OCI-LY7 (cell line): ENCODE measurements at regions not wholly inside any gene's neighbourhood (a gene's known extent, or its start where the extent isn't known, plus 50 kb on each side); places are given as distances from the start of the nearest gene placed in this dataset.

Experiments used
- BruUV-seq: library from RNA; stranded (reverse); fragments of 400-500 nt; replicated peaks from 2 replicates; lab custom pipeline; 2021; lab: Mats Ljungman, UMichigan
- CTCF ChIA-PET: fragments of 300-600 bp; sonication (Branson Sonifier 250); formaldehyde crosslinking; loops from one replicate; lab custom pipeline; 2022; ENCODE audit warnings: antibody characterized with exemption; ENCODE audit not compliant: unreplicated experiment; lab: Charles Lee
- POLR2A ChIA-PET: fragments of 300-600 bp; sonication (Branson Sonifier 250); formaldehyde crosslinking; loops from one replicate; lab custom pipeline; 2022; ENCODE audit warnings: antibody characterized with exemption; lab: Charles Lee
- DNase-seq: peaks from one replicate; pipeline ENCODE4 v3.0.0-alpha.2; 2015; ENCODE audit warnings: low spot score
- H2AFZ ChIP-seq: fragments of 200-600 bp; sonication (generic), shearing (Covaris generic); 2 replicates; pipeline ENCODE4 v1.6.1; 2014; ENCODE audit warnings: mild to moderate bottlenecking, antibody characterized with exemption, low read length, moderate library complexity
- H3K27ac ChIP-seq: fragments of 200-600 bp; sonication (generic); 2 replicates; pipeline ENCODE4 v1.5.1; 2014; ENCODE audit warnings: mixed run types, low read depth, mild to moderate bottlenecking, moderate library complexity, low read length, inconsistent platforms; ENCODE audit not compliant: poor library complexity, severe bottlenecking
- H3K36me3 ChIP-seq: fragments of 200-600 bp; sonication (generic); 2 replicates; pipeline ENCODE4 v1.6.1; 2014; ENCODE audit warnings: mild to moderate bottlenecking, antibody characterized with exemption, low read length, moderate library complexity, mixed read lengths; ENCODE audit not compliant: insufficient read depth
- H3K4me1 ChIP-seq: fragments of 200-600 bp; sonication (generic); 2 replicates; pipeline ENCODE4 v1.5.1; 2014; ENCODE audit warnings: mild to moderate bottlenecking, low read length; ENCODE audit not compliant: insufficient read depth, poor library complexity, severe bottlenecking
- H3K4me2 ChIP-seq: fragments of 200-600 bp; sonication (generic); 2 replicates; pipeline ENCODE4 v1.6.1; 2014; ENCODE audit warnings: mild to moderate bottlenecking, low read length
- H3K4me3 ChIP-seq: fragments of 200-600 bp; sonication (generic); 2 replicates; pipeline ENCODE4 v1.5.1; 2014; ENCODE audit warnings: mild to moderate bottlenecking, low read depth, low read length; ENCODE audit not compliant: poor library complexity, severe bottlenecking
- H3K79me2 ChIP-seq: fragments of 200-600 bp; sonication (generic); 2 replicates; pipeline ENCODE4 v1.6.1; 2016; ENCODE audit warnings: low read depth, mild to moderate bottlenecking, low read length, moderate library complexity, mixed read lengths; ENCODE audit not compliant: insufficient read depth
- H3K9me2 ChIP-seq: fragments of 200-600 bp; sonication (generic); 2 replicates; pipeline ENCODE4 v1.6.1; 2016; ENCODE audit warnings: mild to moderate bottlenecking, low read length, mixed read lengths; ENCODE audit not compliant: insufficient read depth
- H3K9me3 ChIP-seq: fragments of 200-600 bp; sonication (generic); 2 replicates; pipeline ENCODE4 v1.6.1; 2014; ENCODE audit warnings: mild to moderate bottlenecking, mixed run types, low read length, mixed read lengths
- H4K20me1 ChIP-seq: fragments of 200-600 bp; sonication (generic); 2 replicates; pipeline ENCODE4 v1.6.1; 2014; ENCODE audit warnings: mild to moderate bottlenecking, antibody characterized with exemption, low read length, moderate library complexity, mixed read lengths; ENCODE audit not compliant: insufficient read depth
- EZH2phosphoT487 ChIP-seq: fragments of 200-600 bp; sonication (generic); IDR thresholded peaks from 2 replicates; pipeline ENCODE4 v1.6.1; 2018; ENCODE audit warnings: low read depth, borderline replicate concordance, mild to moderate bottlenecking, mixed run types, antibody characterized with exemption, low read length, moderate library complexity, mixed read lengths
- intact Hi-C: fragments of 100-400 bp; cut with micrococcal nuclease; formaldehyde crosslinking; loops from one replicate; pipeline ENCODE4 v1.10.0; 2022; ENCODE audit not compliant: unreplicated experiment
- TF ChIP-seq, protein P1 (sequence below): fragments of 200-600 bp; sonication (generic); conservative IDR thresholded peaks from 2 replicates; pipeline ENCODE4 v1.5.1; 2014; ENCODE audit warnings: mild to moderate bottlenecking, antibody characterized with exemption, low read length, moderate library complexity, mixed read lengths

- Histone ChIP-seq H3K79me2 (no peaks in the 10 kb centered on the region), H3K9me3 (no peaks in the 10 kb centered on the region), H3K27ac (no peak overlapping the region), H3K4me2 (no peak overlapping the region), H3K9me2 (no peaks in the 10 kb centered on the region), H3K4me3 (no peak overlapping the region), H3K4me1 (no peaks in the 10 kb centered on the region), H4K20me1 (no peaks in the 10 kb centered on the region), H2AFZ (no peak overlapping the region), H3K36me3 (no peaks in the 10 kb centered on the region)
- TF ChIP-seq, protein P1, sequence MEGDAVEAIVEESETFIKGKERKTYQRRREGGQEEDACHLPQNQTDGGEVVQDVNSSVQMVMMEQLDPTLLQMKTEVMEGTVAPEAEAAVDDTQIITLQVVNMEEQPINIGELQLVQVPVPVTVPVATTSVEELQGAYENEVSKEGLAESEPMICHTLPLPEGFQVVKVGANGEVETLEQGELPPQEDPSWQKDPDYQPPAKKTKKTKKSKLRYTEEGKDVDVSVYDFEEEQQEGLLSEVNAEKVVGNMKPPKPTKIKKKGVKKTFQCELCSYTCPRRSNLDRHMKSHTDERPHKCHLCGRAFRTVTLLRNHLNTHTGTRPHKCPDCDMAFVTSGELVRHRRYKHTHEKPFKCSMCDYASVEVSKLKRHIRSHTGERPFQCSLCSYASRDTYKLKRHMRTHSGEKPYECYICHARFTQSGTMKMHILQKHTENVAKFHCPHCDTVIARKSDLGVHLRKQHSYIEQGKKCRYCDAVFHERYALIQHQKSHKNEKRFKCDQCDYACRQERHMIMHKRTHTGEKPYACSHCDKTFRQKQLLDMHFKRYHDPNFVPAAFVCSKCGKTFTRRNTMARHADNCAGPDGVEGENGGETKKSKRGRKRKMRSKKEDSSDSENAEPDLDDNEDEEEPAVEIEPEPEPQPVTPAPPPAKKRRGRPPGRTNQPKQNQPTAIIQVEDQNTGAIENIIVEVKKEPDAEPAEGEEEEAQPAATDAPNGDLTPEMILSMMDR: peak; percentile 46
- TF ChIP-seq EZH2phosphoT487: no peak
- no TSS peak for BruUV-seq
- CTCF ChIA-PET: no interaction called here
- no peak for DNase-seq
- intact Hi-C loops: no loop called here
- POLR2A ChIA-PET: no interaction called here
Observed at GRCh38 chr11:57131080-57131790, 50.5 kb upstream of the LRRC55 start.
